ENCODE measurements at regions not wholly inside any gene's neighbourhood (a gene's known extent, or its start where the extent isn't known, plus 50 kb on each side); places are given as distances from the start of the nearest gene placed in this dataset.
A peak's percentile ranks its signal among the peaks of the same experiment; 100 is the strongest.

DNA sequence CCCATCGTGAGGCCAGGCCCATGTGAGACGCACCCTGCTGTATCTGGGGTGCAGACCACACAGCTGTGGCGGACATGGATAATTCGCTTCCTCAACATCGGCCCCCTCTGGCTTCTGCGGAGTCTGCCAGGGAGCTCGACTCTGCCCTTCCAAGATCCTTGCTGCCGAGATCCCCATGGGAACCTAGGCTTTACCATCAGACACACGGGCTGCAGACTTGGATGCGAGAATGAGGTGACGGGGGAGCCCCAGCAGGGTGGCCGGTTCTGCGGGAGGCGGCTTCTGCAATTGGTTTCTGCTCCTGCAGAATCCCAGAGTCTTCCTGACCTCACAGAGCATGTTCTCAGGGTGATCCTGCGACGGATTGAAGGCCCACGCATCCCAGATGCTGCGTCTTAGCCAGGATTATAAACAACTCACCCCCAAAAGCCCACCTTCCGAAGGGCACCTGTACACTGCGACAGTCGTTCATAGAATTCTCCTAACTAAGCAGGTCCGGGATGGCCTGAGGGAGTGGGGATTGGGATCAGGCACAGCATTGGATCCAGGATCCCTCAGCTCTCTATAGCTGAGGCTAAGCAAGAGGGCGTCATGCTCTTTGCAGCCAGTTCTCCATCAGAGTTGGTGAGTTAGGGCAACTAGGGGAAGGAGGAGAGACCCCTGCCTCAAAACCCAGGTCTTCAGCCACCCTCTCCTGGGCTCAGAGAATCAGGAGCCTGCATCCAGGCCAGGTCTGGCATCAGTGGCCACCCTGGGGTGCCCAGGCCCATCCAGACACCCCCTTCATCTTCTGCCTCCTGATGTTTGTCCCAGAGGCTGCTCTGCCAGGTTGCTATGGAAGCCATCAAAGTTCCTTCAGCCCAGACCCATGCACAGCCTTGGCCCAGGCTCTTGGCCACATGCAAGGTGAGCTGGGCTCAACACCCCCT lies 74.7 kb upstream of the SNTG2 start (continued):
- TF ChIP-seq, protein P1, sequence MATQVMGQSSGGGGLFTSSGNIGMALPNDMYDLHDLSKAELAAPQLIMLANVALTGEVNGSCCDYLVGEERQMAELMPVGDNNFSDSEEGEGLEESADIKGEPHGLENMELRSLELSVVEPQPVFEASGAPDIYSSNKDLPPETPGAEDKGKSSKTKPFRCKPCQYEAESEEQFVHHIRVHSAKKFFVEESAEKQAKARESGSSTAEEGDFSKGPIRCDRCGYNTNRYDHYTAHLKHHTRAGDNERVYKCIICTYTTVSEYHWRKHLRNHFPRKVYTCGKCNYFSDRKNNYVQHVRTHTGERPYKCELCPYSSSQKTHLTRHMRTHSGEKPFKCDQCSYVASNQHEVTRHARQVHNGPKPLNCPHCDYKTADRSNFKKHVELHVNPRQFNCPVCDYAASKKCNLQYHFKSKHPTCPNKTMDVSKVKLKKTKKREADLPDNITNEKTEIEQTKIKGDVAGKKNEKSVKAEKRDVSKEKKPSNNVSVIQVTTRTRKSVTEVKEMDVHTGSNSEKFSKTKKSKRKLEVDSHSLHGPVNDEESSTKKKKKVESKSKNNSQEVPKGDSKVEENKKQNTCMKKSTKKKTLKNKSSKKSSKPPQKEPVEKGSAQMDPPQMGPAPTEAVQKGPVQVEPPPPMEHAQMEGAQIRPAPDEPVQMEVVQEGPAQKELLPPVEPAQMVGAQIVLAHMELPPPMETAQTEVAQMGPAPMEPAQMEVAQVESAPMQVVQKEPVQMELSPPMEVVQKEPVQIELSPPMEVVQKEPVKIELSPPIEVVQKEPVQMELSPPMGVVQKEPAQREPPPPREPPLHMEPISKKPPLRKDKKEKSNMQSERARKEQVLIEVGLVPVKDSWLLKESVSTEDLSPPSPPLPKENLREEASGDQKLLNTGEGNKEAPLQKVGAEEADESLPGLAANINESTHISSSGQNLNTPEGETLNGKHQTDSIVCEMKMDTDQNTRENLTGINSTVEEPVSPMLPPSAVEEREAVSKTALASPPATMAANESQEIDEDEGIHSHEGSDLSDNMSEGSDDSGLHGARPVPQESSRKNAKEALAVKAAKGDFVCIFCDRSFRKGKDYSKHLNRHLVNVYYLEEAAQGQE (IDR thresholded peaks at IDR 0.05; ENCODE audit: unreplicated experiment), result no peak
- TF ChIP-seq, protein P2, sequence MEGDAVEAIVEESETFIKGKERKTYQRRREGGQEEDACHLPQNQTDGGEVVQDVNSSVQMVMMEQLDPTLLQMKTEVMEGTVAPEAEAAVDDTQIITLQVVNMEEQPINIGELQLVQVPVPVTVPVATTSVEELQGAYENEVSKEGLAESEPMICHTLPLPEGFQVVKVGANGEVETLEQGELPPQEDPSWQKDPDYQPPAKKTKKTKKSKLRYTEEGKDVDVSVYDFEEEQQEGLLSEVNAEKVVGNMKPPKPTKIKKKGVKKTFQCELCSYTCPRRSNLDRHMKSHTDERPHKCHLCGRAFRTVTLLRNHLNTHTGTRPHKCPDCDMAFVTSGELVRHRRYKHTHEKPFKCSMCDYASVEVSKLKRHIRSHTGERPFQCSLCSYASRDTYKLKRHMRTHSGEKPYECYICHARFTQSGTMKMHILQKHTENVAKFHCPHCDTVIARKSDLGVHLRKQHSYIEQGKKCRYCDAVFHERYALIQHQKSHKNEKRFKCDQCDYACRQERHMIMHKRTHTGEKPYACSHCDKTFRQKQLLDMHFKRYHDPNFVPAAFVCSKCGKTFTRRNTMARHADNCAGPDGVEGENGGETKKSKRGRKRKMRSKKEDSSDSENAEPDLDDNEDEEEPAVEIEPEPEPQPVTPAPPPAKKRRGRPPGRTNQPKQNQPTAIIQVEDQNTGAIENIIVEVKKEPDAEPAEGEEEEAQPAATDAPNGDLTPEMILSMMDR (conservative IDR thresholded peaks at IDR 0.05; ENCODE audit: low read depth in 2 of 2), result no peak

DNA sequence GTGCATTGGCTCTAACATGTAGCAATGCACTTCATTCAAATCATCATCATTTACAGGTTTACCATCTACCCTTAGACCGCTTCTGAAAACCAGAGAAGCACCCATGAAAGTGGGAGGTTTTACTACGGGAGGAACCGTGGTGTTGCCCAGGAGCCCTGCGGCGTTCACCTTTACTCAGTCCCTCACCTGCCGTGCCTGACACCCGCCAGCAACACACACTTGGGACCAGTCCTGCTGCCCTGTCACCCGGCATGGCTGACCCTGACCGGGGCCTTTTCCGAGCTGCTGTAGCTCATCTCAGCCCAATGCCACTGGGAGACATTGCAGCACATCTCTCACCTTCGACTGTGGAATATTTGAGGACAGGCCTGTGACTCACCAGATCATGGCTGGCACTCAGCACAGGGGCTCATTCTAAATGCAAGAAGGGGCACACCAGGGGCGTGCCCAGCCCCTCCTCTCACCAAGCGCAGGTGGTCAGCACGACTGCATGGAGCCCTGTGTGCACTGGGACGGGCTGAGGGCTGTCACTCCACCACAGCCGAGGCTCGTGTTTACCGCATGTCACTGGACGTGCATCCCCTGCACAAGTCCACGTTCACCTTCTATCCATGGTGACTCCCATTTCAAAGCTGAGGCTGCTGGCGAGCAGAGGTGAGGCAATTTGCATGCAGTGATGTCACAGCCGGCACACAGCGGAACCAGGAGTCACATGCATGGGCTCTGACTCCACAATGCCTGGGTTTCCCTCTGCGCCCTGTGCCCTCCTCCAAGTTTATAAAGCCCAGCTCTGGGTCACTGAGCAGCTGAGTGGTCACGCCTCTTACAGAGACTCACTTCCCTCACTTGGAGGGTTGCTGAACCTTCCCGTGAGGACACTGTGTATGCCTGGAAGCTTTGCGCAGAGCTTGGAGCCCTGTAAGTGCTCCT lies 76.7 kb upstream of the SNTG2 start:
- no peak overlapping the region for H2AFZ ChIP-seq
- H3K27me3 ChIP-seq (ENCODE audit: insufficient read depth), result no peaks in the 10 kb centered on the region
- H3K4me3 ChIP-seq, result no peak overlapping the region
- ATAC-seq, result peak; percentile 33; the same call in 2 of the 3 replicates
- H3K4me2 ChIP-seq, result no peak overlapping the region
- H3K9me2 ChIP-seq (ENCODE audit: insufficient read depth), result no peaks in the 10 kb centered on the region
- H3K4me1 ChIP-seq (ENCODE audit: insufficient read depth), result no peaks in the 10 kb centered on the region
- Mint-ChIP-seq H3K27me3 (ENCODE audit: insufficient read depth, low read depth, poor library complexity) (peaks cover 6% of the 10 kb centered on the region), H3K27ac (no peak overlapping the region), H3K36me3 (ENCODE audit: low read depth) (no peaks in the 10 kb centered on the region), H3K4me1 (peaks cover 5% of the 10 kb centered on the region; the same call in 2 of the 3 replicates), H3K9me3 (no peaks in the 10 kb centered on the region), H3K4me3 (no peak overlapping the region)
- no peaks in the 10 kb centered on the region for H3K79me2 ChIP-seq (replicated peaks; ENCODE audit: insufficient read depth)
- H4K20me1 ChIP-seq (replicated peaks; ENCODE audit: insufficient read depth), result no peaks in the 10 kb centered on the region
- H3K36me3 ChIP-seq (ENCODE audit: insufficient read depth), result no peaks in the 10 kb centered on the region
- no peaks in the 10 kb centered on the region for H3F3A ChIP-seq (replicated peaks; ENCODE audit: low read depth)
- DNase-seq (ENCODE audit: low spot score), result no peak
- H3K27ac ChIP-seq (ENCODE audit: low read depth), result no peak overlapping the region
- TF ChIP-seq, protein P3, sequence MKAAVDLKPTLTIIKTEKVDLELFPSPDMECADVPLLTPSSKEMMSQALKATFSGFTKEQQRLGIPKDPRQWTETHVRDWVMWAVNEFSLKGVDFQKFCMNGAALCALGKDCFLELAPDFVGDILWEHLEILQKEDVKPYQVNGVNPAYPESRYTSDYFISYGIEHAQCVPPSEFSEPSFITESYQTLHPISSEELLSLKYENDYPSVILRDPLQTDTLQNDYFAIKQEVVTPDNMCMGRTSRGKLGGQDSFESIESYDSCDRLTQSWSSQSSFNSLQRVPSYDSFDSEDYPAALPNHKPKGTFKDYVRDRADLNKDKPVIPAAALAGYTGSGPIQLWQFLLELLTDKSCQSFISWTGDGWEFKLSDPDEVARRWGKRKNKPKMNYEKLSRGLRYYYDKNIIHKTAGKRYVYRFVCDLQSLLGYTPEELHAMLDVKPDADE (IDR thresholded peaks at IDR 0.05), result no peak
- TF ChIP-seq, protein P2 (conservative IDR thresholded peaks at IDR 0.05; ENCODE audit: low read depth in 2 of 2), result no peak
- TF ChIP-seq, protein P1 (IDR thresholded peaks at IDR 0.05; ENCODE audit: unreplicated experiment), result no peak
- TF ChIP-seq JUNB (IDR thresholded peaks at IDR 0.05; ENCODE audit: unreplicated experiment) (no peak), ZNF331 (CRISPR knock-in tag; IDR thresholded peaks at IDR 0.05; ENCODE audit: low read depth) (no peak), CREB1 (CRISPR knock-in tag; IDR thresholded peaks at IDR 0.05; ENCODE audit: low read depth) (no peak), EZH2 (IDR thresholded peaks at IDR 0.05; ENCODE audit: low read depth, unreplicated experiment) (no peak), NANOG (IDR thresholded peaks at IDR 0.05; ENCODE audit: borderline replicate concordance) (no peak), ZNF114 (CRISPR knock-in tag; IDR thresholded peaks at IDR 0.05) (no peak)

Data from GM23338 (cell line).